T-cell (primary cell): ENCODE measurements at regions not wholly inside any gene's neighbourhood (a gene's known extent, or its start where the extent isn't known, plus 50 kb on each side); places are given as distances from the start of the nearest gene placed in this dataset.

Experiments used
- ATAC-seq, 4 experiments: fragments of 200-7000 bp in 3 of 4; fragments of 150-1000 bp in 1 of 4; cut with Tn5 transposase; replicated peaks in 1 of 4; 1 replicate in 3 of 4; 2 replicates in 1 of 4; pipeline ENCODE4 v1.10.0; 2021; ENCODE audit warnings: moderate library complexity in 3 of 4, mild to moderate bottlenecking in 2 of 4, moderate number of reproducible peaks in 1 of 4
- CTCF ChIA-PET, 2 donors: fragments of 300-600 bp; sonication (Branson Sonifier 250); formaldehyde crosslinking; loops; one replicate each; lab custom pipeline; 2022; ENCODE audit warnings: antibody characterized with exemption in 2 of 2; lab: Charles Lee
- POLR2A ChIA-PET, 2 donors: fragments of 300-600 bp; sonication (Branson Sonifier 250); formaldehyde crosslinking; loops; one replicate each; lab custom pipeline; 2022; ENCODE audit warnings: antibody characterized with exemption in 2 of 2; lab: Charles Lee
- DNase-seq, 35 experiments: peaks; one replicate each; pipeline versions ENCODE4 v3.0.0 to v3.0.0-alpha.2; 2013 to 2023
- H3K27ac ChIP-seq: one replicate; pipeline ENCODE4 v1.5.1; 2013; ENCODE audit warnings: low read length
- H3K27me3 ChIP-seq, 2 experiments: replicated peaks in 1 of 2; 1 replicate in 1 of 2; 2 replicates in 1 of 2; pipeline versions ENCODE4 v1.6.1 to v1.7.0; 2013; ENCODE audit warnings: low read length in 1 of 2, mixed read lengths in 1 of 2; ENCODE audit not compliant: control insufficient read depth in 2 of 2, insufficient read depth in 2 of 2; ENCODE audit errors: extremely low read depth in 1 of 2
- H3K36me3 ChIP-seq, 2 donors: 1 replicate in 1 of 2; 2 replicates in 1 of 2; pipeline versions ENCODE4 v1.6.1 to v1.7.0; 2013; ENCODE audit warnings: low read length in 1 of 2; ENCODE audit not compliant: control insufficient read depth in 2 of 2, insufficient read depth in 1 of 2; ENCODE audit errors: extremely low read depth in 1 of 2
- H3K4me1 ChIP-seq, 2 experiments: 1 replicate in 1 of 2; 2 replicates in 1 of 2; pipeline versions ENCODE4 v1.6.1 to v1.7.0; 2013; ENCODE audit warnings: low read length in 2 of 2, mixed read lengths in 1 of 2; ENCODE audit not compliant: insufficient read depth in 2 of 2, control insufficient read depth in 1 of 2; ENCODE audit errors: extremely low read depth in 1 of 2
- H3K4me3 ChIP-seq, 2 donors: 1 replicate in 1 of 2; 2 replicates in 1 of 2; pipeline versions ENCODE4 v1.5.1 to v1.7.0; 2013; ENCODE audit warnings: mild to moderate bottlenecking in 2 of 2, low read length in 1 of 2, moderate library complexity in 1 of 2; ENCODE audit not compliant: control insufficient read depth in 1 of 2; ENCODE audit errors: extremely low read depth in 1 of 2
- H3K9me3 ChIP-seq: 2 replicates; pipeline ENCODE4 v1.7.0; 2013
- H3K27ac Mint-ChIP-seq, 2 donors: one replicate each; pipeline ENCODE4 v1.8.0; 2020 to 2021; ENCODE audit warnings: mild to moderate bottlenecking in 2 of 2, mixed read lengths in 2 of 2
- H3K27me3 Mint-ChIP-seq, 2 donors: one replicate each; pipeline ENCODE4 v1.8.0; 2021 to 2022; ENCODE audit warnings: mixed read lengths in 2 of 2
- H3K36me3 Mint-ChIP-seq: one replicate; pipeline ENCODE4 v1.8.0; 2021; ENCODE audit warnings: mixed read lengths
- H3K4me1 Mint-ChIP-seq, 3 donors: one replicate each; pipeline ENCODE4 v1.8.0; 2020 to 2022; ENCODE audit warnings: mixed read lengths in 3 of 3, mild to moderate bottlenecking in 1 of 3
- H3K4me3 Mint-ChIP-seq, 3 donors: one replicate each; pipeline ENCODE4 v1.8.0; 2020 to 2022; ENCODE audit warnings: mild to moderate bottlenecking in 3 of 3, mixed read lengths in 3 of 3, moderate library complexity in 3 of 3
- H3K9me3 Mint-ChIP-seq, 3 donors: one replicate each; pipeline ENCODE4 v1.8.0; 2020 to 2022; ENCODE audit warnings: mixed read lengths in 3 of 3
- WGBS: methylation state at CpG from one replicate; pipeline ENCODE4 v1.1.5; 2013; ENCODE audit warnings: missing lambda C conversion rate; ENCODE audit not compliant: insufficient coverage; 5-methylcytosine and 5-hydroxymethylcytosine counted together

- Mint-ChIP-seq H3K4me1 (no peaks in the 10 kb centered on the region), H3K4me3 (no peak overlapping the region)
Measured at GRCh38 chr1:209398313-209398991, 185.1 kb upstream of the CAMK1G start.

DNA sequence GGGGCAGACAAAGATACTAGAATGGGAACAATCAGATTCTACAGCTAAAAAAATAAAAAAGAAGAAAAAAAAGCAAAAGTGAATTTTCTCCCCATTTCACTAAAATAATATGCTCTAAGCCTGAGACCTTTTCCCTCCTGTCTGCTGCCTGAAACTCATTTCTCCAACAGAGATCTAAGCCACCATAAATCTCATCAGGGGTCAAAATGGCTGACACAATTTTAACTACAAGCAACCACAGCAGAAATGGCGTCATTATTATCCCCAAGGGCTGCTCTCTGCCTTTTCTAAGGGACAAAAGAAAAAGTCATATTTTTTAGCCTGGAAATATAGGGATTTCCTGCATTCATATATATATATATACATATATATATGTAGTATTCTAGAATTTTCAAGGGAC lies 183.7 kb upstream of the CAMK1G start:
- Mint-ChIP-seq H3K4me3 (no peak overlapping the region), H3K36me3 (no peaks in the 10 kb centered on the region), H3K4me1 (no peaks in the 10 kb centered on the region), H3K9me3 (no peaks in the 10 kb centered on the region), H3K27ac (no peak overlapping the region), H3K27me3 (peaks cover 13 to 22% of the 10 kb centered on the region in 2 donors)
- Histone ChIP-seq H3K27me3 (peaks cover 0 to 4% of the 10 kb centered on the region in 2 experiments), H3K36me3 (no peaks in the 10 kb centered on the region), H3K4me3 (no peak overlapping the region), H3K4me1 (no peaks in the 10 kb centered on the region), H3K9me3 (no peaks in the 10 kb centered on the region), H3K27ac (no peak overlapping the region)
- DNase-seq (no peak), ATAC-seq (no peak)
- ChIA-PET CTCF (no interaction called here), POLR2A (no interaction called here)
- no CpG with 5 or more reads among the region's 1 CpG for WGBS

More at GRCh38 chr1:209398313-209398991, 185.1 kb upstream of the CAMK1G start:
- Mint-ChIP-seq H3K27ac (no peak overlapping the region), H3K27me3 (peaks cover 13 to 25% of the 10 kb centered on the region in 2 donors), H3K9me3 (no peaks in the 10 kb centered on the region), H3K36me3 (no peaks in the 10 kb centered on the region)
- Histone ChIP-seq H3K27ac (no peak overlapping the region), H3K4me3 (no peak overlapping the region), H3K9me3 (no peaks in the 10 kb centered on the region), H3K27me3 (peaks cover 0 to 2% of the 10 kb centered on the region in 2 experiments), H3K4me1 (no peaks in the 10 kb centered on the region), H3K36me3 (no peaks in the 10 kb centered on the region)
- 0% methylated on average over 1 of the region's 5 CpGs for WGBS
- ChIA-PET CTCF (no interaction called here), POLR2A (no interaction called here)
- no peak for DNase-seq
- no peak for ATAC-seq

GRCh38 chr1:209400351-209401220 lies 182.9 kb upstream of the CAMK1G start:
- CTCF ChIA-PET: no interaction called here
- H3K27me3 Mint-ChIP-seq: peaks cover 6 to 19% of the 10 kb centered on the region in 2 donors
- Histone ChIP-seq H3K4me1 (no peaks in the 10 kb centered on the region), H3K4me3 (no peak overlapping the region), H3K27ac (no peak overlapping the region), H3K9me3 (no peaks in the 10 kb centered on the region), H3K27me3 (peaks cover 0 to 4% of the 10 kb centered on the region in 2 experiments), H3K36me3 (no peaks in the 10 kb centered on the region)
- H3K4me3 Mint-ChIP-seq: no peak overlapping the region
- H3K36me3 Mint-ChIP-seq: no peaks in the 10 kb centered on the region
- no peaks in the 10 kb centered on the region for H3K4me1 Mint-ChIP-seq
- WGBS: 81% methylated on average over 2 of the region's 7 CpGs
- no peak overlapping the region for H3K27ac Mint-ChIP-seq
- no peak for ATAC-seq
- H3K9me3 Mint-ChIP-seq: no peaks in the 10 kb centered on the region
- no peak for DNase-seq
- POLR2A ChIA-PET: no interaction called here

DNA sequence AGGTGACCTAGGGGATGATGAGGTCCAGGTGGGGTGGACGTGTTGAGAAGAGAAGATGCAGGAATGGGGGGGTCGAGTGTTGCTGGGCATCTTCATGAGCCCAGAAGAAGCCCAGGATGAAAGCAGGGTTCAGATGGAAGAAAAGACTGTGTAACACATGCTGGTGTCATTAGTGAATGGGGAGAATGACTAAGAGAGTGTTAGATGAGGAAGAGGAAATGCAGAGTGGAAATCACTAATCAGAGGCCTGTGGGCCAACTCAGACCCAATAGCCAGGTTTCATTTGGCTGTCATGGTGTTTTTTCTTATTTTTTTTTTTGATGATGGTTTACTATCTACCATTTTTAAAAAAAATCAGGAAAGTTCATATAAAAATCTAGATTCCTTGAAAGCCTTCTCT lies 180.8 kb upstream of the CAMK1G start:
- CTCF ChIA-PET: no interaction called here
- 67% methylated on average over 2 of the region's 2 CpGs for WGBS
- POLR2A ChIA-PET: no interaction called here
- DNase-seq: no peak
- no peak for ATAC-seq
- peaks cover 0 to 4% of the 10 kb centered on the region in 2 experiments for H3K27me3 ChIP-seq
- H3K36me3 ChIP-seq: no peaks in the 10 kb centered on the region
- H3K4me1 Mint-ChIP-seq: no peaks in the 10 kb centered on the region
- H3K36me3 Mint-ChIP-seq: no peaks in the 10 kb centered on the region
- no peak overlapping the region for H3K4me3 ChIP-seq
- no peak overlapping the region for H3K27ac ChIP-seq
- H3K27ac Mint-ChIP-seq: no peak overlapping the region
- H3K4me1 ChIP-seq: no peaks in the 10 kb centered on the region
- no peaks in the 10 kb centered on the region for H3K9me3 Mint-ChIP-seq
- no peaks in the 10 kb centered on the region for H3K9me3 ChIP-seq
- no peak overlapping the region for H3K4me3 Mint-ChIP-seq
- H3K27me3 Mint-ChIP-seq: peaks cover 4 to 8% of the 10 kb centered on the region in 2 donors

DNA sequence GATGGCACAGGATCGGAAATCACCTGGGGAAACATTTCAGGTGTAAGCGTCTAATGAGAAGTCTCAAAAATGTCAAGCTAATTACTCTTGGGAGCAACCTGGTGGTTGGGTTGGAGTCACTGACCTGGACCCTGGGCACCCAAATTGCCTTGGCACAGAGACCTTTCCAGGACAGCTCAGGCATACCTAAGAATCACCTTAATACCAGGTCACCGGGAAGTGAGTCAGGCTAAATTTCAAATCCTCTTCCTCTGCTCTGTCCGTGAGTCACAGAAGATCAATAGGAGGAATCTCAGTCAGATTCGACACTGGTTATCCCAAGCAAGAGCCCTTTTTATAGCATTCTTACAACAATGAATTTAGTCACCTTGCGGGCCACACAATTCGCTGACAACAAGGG lies 179.6 kb upstream of the CAMK1G start:
- DNase-seq (no peak), ATAC-seq (no peak)
- Histone ChIP-seq H3K4me1 (no peaks in the 10 kb centered on the region), H3K27me3 (peaks cover 0 to 4% of the 10 kb centered on the region in 2 experiments), H3K27ac (no peak overlapping the region), H3K4me3 (no peak overlapping the region), H3K36me3 (no peaks in the 10 kb centered on the region), H3K9me3 (no peaks in the 10 kb centered on the region)
- H3K27ac Mint-ChIP-seq: no peak overlapping the region
- H3K4me1 Mint-ChIP-seq: no peaks in the 10 kb centered on the region
- peaks cover 2 to 12% of the 10 kb centered on the region in 2 donors for H3K27me3 Mint-ChIP-seq
- ChIA-PET CTCF (no interaction called here), POLR2A (no interaction called here)
- H3K4me3 Mint-ChIP-seq: no peak overlapping the region
- H3K36me3 Mint-ChIP-seq: no peaks in the 10 kb centered on the region
- no peaks in the 10 kb centered on the region for H3K9me3 Mint-ChIP-seq
- WGBS: 91% methylated on average over 4 of the region's 7 CpGs

- WGBS: no CpG with 5 or more reads among the region's 3 CpGs
- CTCF ChIA-PET: no interaction called here
- Histone ChIP-seq H3K36me3 (no peaks in the 10 kb centered on the region), H3K27ac (no peak overlapping the region), H3K9me3 (no peaks in the 10 kb centered on the region), H3K4me3 (no peak overlapping the region), H3K27me3 (peaks cover 0 to 4% of the 10 kb centered on the region in 2 experiments), H3K4me1 (no peaks in the 10 kb centered on the region)
- DNase-seq: no peak
- H3K9me3 Mint-ChIP-seq: no peaks in the 10 kb centered on the region
- H3K4me1 Mint-ChIP-seq: no peaks in the 10 kb centered on the region
- no peak overlapping the region for H3K27ac Mint-ChIP-seq
- peaks cover 2 to 12% of the 10 kb centered on the region in 2 donors for H3K27me3 Mint-ChIP-seq
- POLR2A ChIA-PET: no interaction called here
- no peaks in the 10 kb centered on the region for H3K36me3 Mint-ChIP-seq
- ATAC-seq: no peak
- no peak overlapping the region for H3K4me3 Mint-ChIP-seq
Measured at GRCh38 chr1:209404577-209404976, 178.9 kb upstream of the CAMK1G start.
